K562 (cell line): ENCODE measurements at regions not wholly inside any gene's neighbourhood (a gene's known extent, or its start where the extent isn't known, plus 50 kb on each side); places are given as distances from the start of the nearest gene placed in this dataset.

Experiments used
- ATAC-seq: fragments of 200-7000 bp; cut with Tn5 transposase; 3 replicates; pipeline ENCODE4 v1.9.1; 2020; ENCODE audit warnings: moderate library complexity
- BruUV-seq: library from RNA; stranded (reverse); fragments of 400-500 nt; replicated peaks from 2 replicates; lab custom pipeline; 2021; lab: Mats Ljungman, UMichigan
- CTCF ChIA-PET: fragments of 300-600 bp; formaldehyde crosslinking; extraction: SDS; loops from one replicate; lab custom pipeline; 2021; ENCODE audit warnings: low intra/inter-chr PET ratio; lab: Yijun Ruan, JAX
- POLR2A ChIA-PET: fragments of 300-600, 350-650 bp; sonication (Branson Sonifier 250); formaldehyde crosslinking; extraction: SDS; loops from one replicate; lab custom pipeline; 2021; ENCODE audit warnings: antibody characterized with exemption, inconsistent platforms; lab: Yijun Ruan, JAX
- DNase-seq, 4 experiments: peaks; one replicate each; pipeline versions ENCODE4 v3.0.0 to v3.0.0-alpha.2; 2011 to 2018; ENCODE audit warnings: low spot score in 3 of 4, mixed read lengths in 3 of 4; ENCODE audit errors: extremely low read depth in 1 of 4
- FAIRE-seq: peaks from 2 replicates; lab custom pipeline; 2011; peaks lifted over from hg19 to GRCh38; lab: Jason Lieb, UNC
- H2AFZ ChIP-seq: 2 replicates; pipeline ENCODE4 v1.6.0; 2011; ENCODE audit warnings: low read depth, low read length, control low read depth, inconsistent platforms
- H3K27ac ChIP-seq: fragments of 200-600 bp; 3 replicates; pipeline ENCODE4 v1.8.0; 2011; ENCODE audit warnings: low read depth, mild to moderate bottlenecking, control low read depth, inconsistent platforms, low read length, moderate library complexity, mixed read lengths; ENCODE audit errors: extremely low read depth
- H3K27me3 ChIP-seq, 2 experiments: fragments of 300-600 bp in 1 of 2; 2 replicates in 1 of 2; 3 replicates in 1 of 2; pipeline versions ENCODE4 v1.6.0 to v1.8.0; 2011; ENCODE audit warnings: inconsistent platforms in 2 of 2, low read length in 2 of 2, mild to moderate bottlenecking in 1 of 2, mixed read lengths in 1 of 2, moderate library complexity in 1 of 2; ENCODE audit not compliant: control insufficient read depth in 2 of 2, insufficient read depth in 2 of 2
- H3K36me3 ChIP-seq: fragments of 300-600 bp; 3 replicates; pipeline ENCODE4 v1.8.0; 2011; ENCODE audit warnings: mild to moderate bottlenecking, low read length, inconsistent platforms; ENCODE audit not compliant: control insufficient read depth, insufficient read depth
- H3K4me1 ChIP-seq, 2 experiments: fragments of 200-600 bp in 1 of 2; replicated peaks in 1 of 2; 2 replicates in 1 of 2; 3 replicates in 1 of 2; pipeline versions ENCODE4 v1.5.1 to v1.8.0; 2011; ENCODE audit warnings: inconsistent platforms in 2 of 2, low read length in 2 of 2, mild to moderate bottlenecking in 1 of 2, mixed read lengths in 1 of 2, moderate library complexity in 1 of 2; ENCODE audit not compliant: control insufficient read depth in 2 of 2, insufficient read depth in 2 of 2
- H3K4me2 ChIP-seq: 2 replicates; pipeline ENCODE4 v1.6.1; 2011; ENCODE audit warnings: low read length, control low read depth, inconsistent platforms, mixed read lengths; ENCODE audit not compliant: insufficient read depth
- H3K4me3 ChIP-seq: fragments of 200-600 bp; sonication (generic), shearing (Covaris generic); 2 replicates; pipeline ENCODE4 v1.5.1; 2016; ENCODE audit warnings: control low read depth, inconsistent platforms
- H3K79me2 ChIP-seq: fragments of 200-600 bp; 3 replicates; pipeline ENCODE4 v1.8.0; 2011; ENCODE audit warnings: low read length, inconsistent platforms; ENCODE audit not compliant: control insufficient read depth, insufficient read depth
- H3K9ac ChIP-seq, 2 experiments: 2 replicates each; pipeline versions ENCODE4 v1.6.0 to v1.6.1; 2011; ENCODE audit warnings: low read depth in 2 of 2, low read length in 2 of 2, control low read depth in 1 of 2, inconsistent platforms in 1 of 2, mild to moderate bottlenecking in 1 of 2, mixed read lengths in 1 of 2; ENCODE audit not compliant: insufficient read depth in 1 of 2
- H3K9me1 ChIP-seq: one replicate; pipeline ENCODE4 v1.6.0; 2011; ENCODE audit warnings: inconsistent platforms, mild to moderate bottlenecking, low read length, moderate library complexity; ENCODE audit not compliant: control insufficient read depth, insufficient read depth
- H3K9me3 ChIP-seq: replicated peaks from 2 replicates; pipeline ENCODE4 v1.5.1; 2011; ENCODE audit warnings: low read depth, low read length, inconsistent platforms; ENCODE audit not compliant: control insufficient read depth, insufficient read depth
- H4K20me1 ChIP-seq: replicated peaks from 2 replicates; pipeline ENCODE4 v1.6.1; 2011; ENCODE audit warnings: low read length, inconsistent platforms, mixed read lengths; ENCODE audit not compliant: control insufficient read depth, insufficient read depth
- ASH1L ChIP-seq: fragments of 450-650 bp; IDR thresholded peaks from 2 replicates; pipeline ENCODE4 v1.6.1; 2018; ENCODE audit warnings: borderline replicate concordance, mild to moderate bottlenecking, low read depth; ENCODE audit not compliant: partially characterized antibody
- CAMTA2 ChIP-seq: fragments of 250-450 bp; sonication (Bioruptor Pico); conservative IDR thresholded peaks from 2 replicates; pipeline ENCODE4 v1.5.1; 2022
- CC2D1A ChIP-seq: fragments of 450-650 bp; IDR thresholded peaks from 2 replicates; pipeline ENCODE4 v1.6.1; 2017; ENCODE audit warnings: mild to moderate bottlenecking
- DPF2 ChIP-seq: fragments of 450-650 bp; IDR thresholded peaks from 2 replicates; pipeline ENCODE4 v1.6.1; 2016
- FOXK1 ChIP-seq: sonication (generic); formaldehyde crosslinking; IDR thresholded peaks from 2 replicates; pipeline ENCODE4 v1.8.0; 2022; ENCODE audit warnings: missing genetic modification reagents, mild to moderate bottlenecking, borderline replicate concordance
- FOXM1 ChIP-seq, 2 experiments: fragments of 450-650 bp in 1 of 2; sonication (generic) in 1 of 2; formaldehyde crosslinking in 1 of 2; IDR thresholded peaks; 2 replicates each; pipeline versions ENCODE4 v1.6.1 to v1.9.0; 2017 to 2022; ENCODE audit warnings: low read depth in 2 of 2, mild to moderate bottlenecking in 2 of 2, missing genetic modification reagents in 1 of 2, moderate library complexity in 1 of 2
- HOXB6 ChIP-seq: fragments of 250-450 bp; sonication (Bioruptor Pico); IDR thresholded peaks from 2 replicates; pipeline ENCODE4 v1.5.1; 2022; ENCODE audit warnings: mild to moderate bottlenecking, borderline replicate concordance
- LCOR ChIP-seq: sonication (generic); formaldehyde crosslinking; IDR thresholded peaks from 2 replicates; pipeline ENCODE4 v1.8.0; 2022; ENCODE audit warnings: mild to moderate bottlenecking, missing genetic modification reagents
- NR2C2 ChIP-seq, 2 experiments: fragments of 200-800 bp in 1 of 2; sonication (Bioruptor generic) in 1 of 2; sonication (generic) in 1 of 2; formaldehyde crosslinking in 1 of 2; IDR thresholded peaks; 2 replicates each; pipeline versions ENCODE4 v1.6.1 to v1.8.0; 2016 to 2022; ENCODE audit warnings: mild to moderate bottlenecking in 1 of 2, missing compliant biosample characterization in 1 of 2, missing genetic modification characterization in 1 of 2, missing genetic modification reagents in 1 of 2
- PHB ChIP-seq: fragments of 250-450 bp; sonication (Bioruptor Pico); IDR thresholded peaks from 2 replicates; pipeline ENCODE4 v1.5.0; 2021
- SMARCA5 ChIP-seq: fragments of 450-650 bp; IDR thresholded peaks from 2 replicates; pipeline ENCODE4 v1.6.1; 2016
- TAF1 ChIP-seq: IDR thresholded peaks from 2 replicates; pipeline ENCODE4 v1.6.1; 2011; ENCODE audit warnings: mild to moderate bottlenecking, low read length, moderate library complexity; ENCODE audit not compliant: insufficient read depth, control insufficient read depth, severe bottlenecking; ENCODE audit errors: extremely low read depth
- ZBTB1 ChIP-seq: sonication (generic); formaldehyde crosslinking; IDR thresholded peaks from 2 replicates; pipeline ENCODE4 v1.8.1; 2023; ENCODE audit warnings: missing genetic modification reagents, low read depth, mild to moderate bottlenecking, borderline replicate concordance
- ZKSCAN1 ChIP-seq: fragments of 150-350 bp; IDR thresholded peaks from 2 replicates; pipeline ENCODE4 v1.6.1; 2016; ENCODE audit warnings: low read depth, low read length
- ZNF24 ChIP-seq: fragments of 450-650 bp; IDR thresholded peaks from 2 replicates; pipeline ENCODE4 v1.6.1; 2016
- WGBS: fragments of 100-300 bp; shearing (Covaris generic); methylation state at CpG from one replicate; pipeline ENCODE4 v1.1.6; 2016; ENCODE audit warnings: low coverage, mixed read lengths; ENCODE audit not compliant: insufficient coverage; ENCODE audit errors: missing lambda C conversion rate; 5-methylcytosine and 5-hydroxymethylcytosine counted together
- in situ Hi-C: fragments of 300-500 bp; cut with MboI; formaldehyde crosslinking; loops from 4 replicates; pipeline ENCODE4 v1.15.0; 2018; ENCODE audit warnings: inconsistent platforms, mixed read lengths
- intact Hi-C: fragments of 100-400 bp; cut with micrococcal nuclease; formaldehyde crosslinking; loops from 2 replicates; pipeline ENCODE4 v1.14.2; 2022
- TF ChIP-seq, protein P1 (sequence below): fragments of 250-450 bp; sonication (Bioruptor Pico); IDR thresholded peaks from 2 replicates; pipeline ENCODE4 v1.8.0; 2022; ENCODE audit warnings: inconsistent platforms
- TF ChIP-seq, protein P2 (sequence below): fragments of 450-650 bp; formaldehyde crosslinking; IDR thresholded peaks from 2 replicates; pipeline ENCODE4 v1.4.0; 2022; ENCODE audit warnings: mild to moderate bottlenecking, moderate library complexity
- TF ChIP-seq, protein P3 (sequence below), 2 experiments: fragments of 450-650 bp in 1 of 2; IDR thresholded peaks; 2 replicates each; pipeline ENCODE4 v1.6.1; 2011 to 2017; ENCODE audit warnings: low read depth in 2 of 2, antibody characterized with exemption in 1 of 2, borderline replicate concordance in 1 of 2, low read length in 1 of 2, mild to moderate bottlenecking in 1 of 2, mixed read lengths in 1 of 2; ENCODE audit not compliant: control insufficient read depth in 1 of 2

DNA sequence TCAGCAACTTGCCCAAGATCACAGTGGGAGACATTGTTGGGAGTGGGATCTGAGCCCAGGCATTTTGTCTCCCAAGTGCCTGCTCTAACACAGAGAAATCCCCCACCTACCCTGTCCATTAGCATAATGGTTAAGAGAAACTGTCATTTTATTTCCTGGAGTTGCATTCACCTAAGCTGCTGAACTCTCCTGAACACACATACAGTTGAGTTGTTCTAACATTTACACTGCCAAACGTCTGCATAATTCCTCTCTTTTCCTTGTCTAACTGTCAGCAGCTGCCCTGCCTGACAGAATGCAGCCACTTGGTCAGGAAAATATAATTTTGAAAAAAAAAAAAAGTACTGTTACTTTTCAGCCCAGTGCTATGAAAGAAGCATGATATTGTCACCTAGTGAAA is 396.3 kb upstream of the PIK3C3 start:
- no peaks in the 10 kb centered on the region for H4K20me1 ChIP-seq
- H3K79me2 ChIP-seq, result no peaks in the 10 kb centered on the region
- H3K4me3 ChIP-seq, result no peak overlapping the region
- no peak for DNase-seq
- H3K36me3 ChIP-seq, result no peaks in the 10 kb centered on the region
- H3K27me3 ChIP-seq, result no peaks in the 10 kb centered on the region
- H3K4me2 ChIP-seq, result no peak overlapping the region
- no TSS peak for BruUV-seq
- FAIRE-seq, result no peak
- ChIA-PET CTCF (no interaction called here), POLR2A (no interaction called here)
- ATAC-seq, result no peak
- no peak overlapping the region for H2AFZ ChIP-seq
- no peak overlapping the region for H3K9ac ChIP-seq
- in situ Hi-C loops, result no loop called here
- H3K9me1 ChIP-seq, result no peaks in the 10 kb centered on the region
- WGBS, result 0% methylated on average over 1 of the region's 1 CpG
- no peaks in the 10 kb centered on the region for H3K4me1 ChIP-seq
- no peak overlapping the region for H3K27ac ChIP-seq
- H3K9me3 ChIP-seq, result peaks cover 2% of the 10 kb centered on the region; the same call in 1 of the 2 replicates
- TF ChIP-seq, protein P1, sequence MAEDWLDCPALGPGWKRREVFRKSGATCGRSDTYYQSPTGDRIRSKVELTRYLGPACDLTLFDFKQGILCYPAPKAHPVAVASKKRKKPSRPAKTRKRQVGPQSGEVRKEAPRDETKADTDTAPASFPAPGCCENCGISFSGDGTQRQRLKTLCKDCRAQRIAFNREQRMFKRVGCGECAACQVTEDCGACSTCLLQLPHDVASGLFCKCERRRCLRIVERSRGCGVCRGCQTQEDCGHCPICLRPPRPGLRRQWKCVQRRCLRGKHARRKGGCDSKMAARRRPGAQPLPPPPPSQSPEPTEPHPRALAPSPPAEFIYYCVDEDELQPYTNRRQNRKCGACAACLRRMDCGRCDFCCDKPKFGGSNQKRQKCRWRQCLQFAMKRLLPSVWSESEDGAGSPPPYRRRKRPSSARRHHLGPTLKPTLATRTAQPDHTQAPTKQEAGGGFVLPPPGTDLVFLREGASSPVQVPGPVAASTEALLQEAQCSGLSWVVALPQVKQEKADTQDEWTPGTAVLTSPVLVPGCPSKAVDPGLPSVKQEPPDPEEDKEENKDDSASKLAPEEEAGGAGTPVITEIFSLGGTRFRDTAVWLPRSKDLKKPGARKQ, result no peak
- TF ChIP-seq PHB (CRISPR knock-in tag) (no peak), HOXB6 (CRISPR knock-in tag) (no peak), LCOR (CRISPR knock-in tag) (no peak), ZBTB1 (CRISPR knock-in tag) (no peak), FOXM1 (IDR thresholded peaks at IDR 0.05; ENCODE audit: low read depth) (no peak), FOXM1 (CRISPR knock-in tag; IDR thresholded peaks at IDR 0.05; ENCODE audit: low read depth) (no peak), SMARCA5 (no peak), NR2C2 (CRISPR knock-in tag; IDR thresholded peaks at IDR 0.05) (no peak), NR2C2 (tag; IDR thresholded peaks at IDR 0.05) (no peak), FOXK1 (CRISPR knock-in tag) (no peak), TAF1 (no peak), DPF2 (no peak), ZNF24 (no peak), ZKSCAN1 (no peak), CC2D1A (no peak), ASH1L (no peak), CAMTA2 (no peak)
- TF ChIP-seq, protein P2, sequence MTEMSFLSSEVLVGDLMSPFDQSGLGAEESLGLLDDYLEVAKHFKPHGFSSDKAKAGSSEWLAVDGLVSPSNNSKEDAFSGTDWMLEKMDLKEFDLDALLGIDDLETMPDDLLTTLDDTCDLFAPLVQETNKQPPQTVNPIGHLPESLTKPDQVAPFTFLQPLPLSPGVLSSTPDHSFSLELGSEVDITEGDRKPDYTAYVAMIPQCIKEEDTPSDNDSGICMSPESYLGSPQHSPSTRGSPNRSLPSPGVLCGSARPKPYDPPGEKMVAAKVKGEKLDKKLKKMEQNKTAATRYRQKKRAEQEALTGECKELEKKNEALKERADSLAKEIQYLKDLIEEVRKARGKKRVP (CRISPR knock-in tag), result no peak
- TF ChIP-seq, protein P3, sequence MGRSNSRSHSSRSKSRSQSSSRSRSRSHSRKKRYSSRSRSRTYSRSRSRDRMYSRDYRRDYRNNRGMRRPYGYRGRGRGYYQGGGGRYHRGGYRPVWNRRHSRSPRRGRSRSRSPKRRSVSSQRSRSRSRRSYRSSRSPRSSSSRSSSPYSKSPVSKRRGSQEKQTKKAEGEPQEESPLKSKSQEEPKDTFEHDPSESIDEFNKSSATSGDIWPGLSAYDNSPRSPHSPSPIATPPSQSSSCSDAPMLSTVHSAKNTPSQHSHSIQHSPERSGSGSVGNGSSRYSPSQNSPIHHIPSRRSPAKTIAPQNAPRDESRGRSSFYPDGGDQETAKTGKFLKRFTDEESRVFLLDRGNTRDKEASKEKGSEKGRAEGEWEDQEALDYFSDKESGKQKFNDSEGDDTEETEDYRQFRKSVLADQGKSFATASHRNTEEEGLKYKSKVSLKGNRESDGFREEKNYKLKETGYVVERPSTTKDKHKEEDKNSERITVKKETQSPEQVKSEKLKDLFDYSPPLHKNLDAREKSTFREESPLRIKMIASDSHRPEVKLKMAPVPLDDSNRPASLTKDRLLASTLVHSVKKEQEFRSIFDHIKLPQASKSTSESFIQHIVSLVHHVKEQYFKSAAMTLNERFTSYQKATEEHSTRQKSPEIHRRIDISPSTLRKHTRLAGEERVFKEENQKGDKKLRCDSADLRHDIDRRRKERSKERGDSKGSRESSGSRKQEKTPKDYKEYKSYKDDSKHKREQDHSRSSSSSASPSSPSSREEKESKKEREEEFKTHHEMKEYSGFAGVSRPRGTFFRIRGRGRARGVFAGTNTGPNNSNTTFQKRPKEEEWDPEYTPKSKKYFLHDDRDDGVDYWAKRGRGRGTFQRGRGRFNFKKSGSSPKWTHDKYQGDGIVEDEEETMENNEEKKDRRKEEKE (IDR thresholded peaks at IDR 0.05; ENCODE audit: borderline replicate concordance in 1 of 2, control insufficient read depth in 1 of 2, low read depth in 2 of 2, low read length in 1 of 2), result no peak
- intact Hi-C loops, result no loop called here
